Neural crest cell (in vitro differentiated cells): ENCODE measurements at regions not wholly inside any gene's neighbourhood (a gene's known extent, or its start where the extent isn't known, plus 50 kb on each side); places are given as distances from the start of the nearest gene placed in this dataset.

Experiments used
- DNase-seq: peaks from one replicate; pipeline ENCODE4 v3.0.0; 2021; ENCODE audit warnings: low read depth, mixed read lengths, low spot score
- H3K27ac Mint-ChIP-seq: one replicate; pipeline ENCODE4 v1.8.0; 2021; ENCODE audit warnings: mild to moderate bottlenecking, mixed read lengths; ENCODE audit not compliant: unreplicated experiment
- H3K27me3 Mint-ChIP-seq: 2 replicates; pipeline ENCODE4 v1.8.0; 2021; ENCODE audit warnings: low read depth, mild to moderate bottlenecking, mixed read lengths
- H3K36me3 Mint-ChIP-seq: 2 replicates; pipeline ENCODE4 v1.8.0; 2021; ENCODE audit warnings: low read depth, mild to moderate bottlenecking, mixed read lengths
- H3K4me1 Mint-ChIP-seq: 2 replicates; pipeline ENCODE4 v1.8.0; 2021; ENCODE audit warnings: mixed read lengths
- H3K4me3 Mint-ChIP-seq: one replicate; pipeline ENCODE4 v1.8.0; 2021; ENCODE audit warnings: mild to moderate bottlenecking, mixed read lengths
- H3K9me3 Mint-ChIP-seq: 2 replicates; pipeline ENCODE4 v1.8.0; 2021; ENCODE audit warnings: mixed read lengths
- TF ChIP-seq, protein P1 (sequence below): fragments of 200-600 bp; sonication (generic); conservative IDR thresholded peaks from 2 replicates; pipeline ENCODE4 v1.5.0; 2021; ENCODE audit warnings: antibody characterized with exemption, mild to moderate bottlenecking

DNA sequence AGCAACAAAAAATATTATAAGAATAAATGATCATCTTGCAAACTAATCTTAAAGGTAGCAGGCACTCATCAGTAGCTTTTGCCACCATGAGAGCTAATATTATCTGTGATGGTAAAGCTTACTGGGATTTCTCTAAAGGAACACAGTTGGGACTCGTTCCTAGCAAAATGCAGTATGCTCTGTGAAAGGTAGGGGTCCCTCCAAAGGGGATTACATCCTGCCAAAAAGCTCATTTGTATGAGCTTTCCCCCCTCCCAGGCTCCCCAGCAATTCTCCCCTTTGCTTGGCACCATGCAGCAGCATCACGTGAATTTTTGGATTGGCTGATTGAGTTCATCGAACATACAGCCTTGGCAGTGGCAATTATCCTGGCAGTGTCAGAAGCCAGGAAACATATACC is 361.0 kb upstream of the PLSCR5 start:
- TF ChIP-seq, protein P1, sequence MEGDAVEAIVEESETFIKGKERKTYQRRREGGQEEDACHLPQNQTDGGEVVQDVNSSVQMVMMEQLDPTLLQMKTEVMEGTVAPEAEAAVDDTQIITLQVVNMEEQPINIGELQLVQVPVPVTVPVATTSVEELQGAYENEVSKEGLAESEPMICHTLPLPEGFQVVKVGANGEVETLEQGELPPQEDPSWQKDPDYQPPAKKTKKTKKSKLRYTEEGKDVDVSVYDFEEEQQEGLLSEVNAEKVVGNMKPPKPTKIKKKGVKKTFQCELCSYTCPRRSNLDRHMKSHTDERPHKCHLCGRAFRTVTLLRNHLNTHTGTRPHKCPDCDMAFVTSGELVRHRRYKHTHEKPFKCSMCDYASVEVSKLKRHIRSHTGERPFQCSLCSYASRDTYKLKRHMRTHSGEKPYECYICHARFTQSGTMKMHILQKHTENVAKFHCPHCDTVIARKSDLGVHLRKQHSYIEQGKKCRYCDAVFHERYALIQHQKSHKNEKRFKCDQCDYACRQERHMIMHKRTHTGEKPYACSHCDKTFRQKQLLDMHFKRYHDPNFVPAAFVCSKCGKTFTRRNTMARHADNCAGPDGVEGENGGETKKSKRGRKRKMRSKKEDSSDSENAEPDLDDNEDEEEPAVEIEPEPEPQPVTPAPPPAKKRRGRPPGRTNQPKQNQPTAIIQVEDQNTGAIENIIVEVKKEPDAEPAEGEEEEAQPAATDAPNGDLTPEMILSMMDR, result no peak
- no peaks in the 10 kb centered on the region for H3K36me3 Mint-ChIP-seq

DNA sequence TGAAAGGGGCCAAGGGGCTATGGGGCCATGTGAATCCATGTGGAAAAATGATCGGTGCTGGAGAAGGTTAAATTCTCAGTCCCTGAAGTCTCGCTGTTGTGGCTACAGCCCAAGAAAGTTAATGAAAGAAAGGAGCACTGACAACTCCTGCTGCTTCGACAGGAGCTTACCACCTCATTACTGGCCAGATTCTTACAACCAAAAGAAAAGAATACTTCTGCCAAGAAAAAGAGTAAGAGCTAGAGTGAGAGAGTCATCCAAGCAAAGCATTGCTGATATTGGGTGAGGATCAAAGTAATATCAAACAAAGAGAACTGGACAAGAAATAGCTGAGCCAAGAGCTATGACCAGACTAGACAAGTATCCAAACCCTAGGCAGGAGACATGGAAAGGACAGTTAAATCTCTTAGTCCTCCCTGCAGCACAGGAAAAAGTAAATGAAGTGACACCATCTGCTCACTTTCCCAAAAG is 348.4 kb upstream of the PLSCR5 start:
- peaks cover 4% of the 10 kb centered on the region for H3K4me1 Mint-ChIP-seq
- no peak overlapping the region for H3K4me3 Mint-ChIP-seq
- DNase-seq, result no peak

More for the DNA sequence above, 361.0 kb upstream of the PLSCR5 start:
- H3K4me3 Mint-ChIP-seq, result no peak overlapping the region
- H3K4me1 Mint-ChIP-seq, result peaks cover 3% of the 10 kb centered on the region
- H3K9me3 Mint-ChIP-seq, result no peaks in the 10 kb centered on the region
- no peaks in the 10 kb centered on the region for H3K27me3 Mint-ChIP-seq
- H3K27ac Mint-ChIP-seq, result no peak overlapping the region
- DNase-seq, result no peak

DNA sequence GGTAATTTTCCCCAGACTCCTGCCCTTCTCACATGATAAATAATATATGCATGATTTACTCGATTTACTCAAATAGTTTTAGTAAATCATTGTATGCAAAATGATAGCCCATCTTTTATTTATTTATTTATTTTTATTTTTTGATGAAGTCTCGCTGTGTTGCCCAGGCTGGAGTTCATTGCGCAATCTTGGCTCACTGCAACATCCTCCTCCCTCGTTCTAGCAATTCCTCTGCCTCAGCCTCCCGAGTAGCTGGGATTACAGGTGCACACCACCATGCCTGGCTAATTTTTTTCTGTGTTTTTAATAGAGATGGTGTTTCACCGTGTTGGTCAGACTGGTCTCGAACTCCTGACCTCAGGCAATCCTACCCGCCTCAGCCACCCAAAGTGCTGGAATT is 343.8 kb upstream of the PLSCR5 start:
- no peaks in the 10 kb centered on the region for H3K36me3 Mint-ChIP-seq
- no peak for DNase-seq
- no peaks in the 10 kb centered on the region for H3K27me3 Mint-ChIP-seq
- H3K4me3 Mint-ChIP-seq, result no peak overlapping the region
- no peaks in the 10 kb centered on the region for H3K9me3 Mint-ChIP-seq
- no peak overlapping the region for H3K27ac Mint-ChIP-seq
- TF ChIP-seq, protein P1, result no peak
- H3K4me1 Mint-ChIP-seq, result peaks cover 4% of the 10 kb centered on the region

More for the DNA sequence above, 348.4 kb upstream of the PLSCR5 start:
- H3K36me3 Mint-ChIP-seq, result no peaks in the 10 kb centered on the region
- no peaks in the 10 kb centered on the region for H3K27me3 Mint-ChIP-seq
- no peak overlapping the region for H3K27ac Mint-ChIP-seq
- TF ChIP-seq, protein P1, result no peak
- no peaks in the 10 kb centered on the region for H3K9me3 Mint-ChIP-seq

DNA sequence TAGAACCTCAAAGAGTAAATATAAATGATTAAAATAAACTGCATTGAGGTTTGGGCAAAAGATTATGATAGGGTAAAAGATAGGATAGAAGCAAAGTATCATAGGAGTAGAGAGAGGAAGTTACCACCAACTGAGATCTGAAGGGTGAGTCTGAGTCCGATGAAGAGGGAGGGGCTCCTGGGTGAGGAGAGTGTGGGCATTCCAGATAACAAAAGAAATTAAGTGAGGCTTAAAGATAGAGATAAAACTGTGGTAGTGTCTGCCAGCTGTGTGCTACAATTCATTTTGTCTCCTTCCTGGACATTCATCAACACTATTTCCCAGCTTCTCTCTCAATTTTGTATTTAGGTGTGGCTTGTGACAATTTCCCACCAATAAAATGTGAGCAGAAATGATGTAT is 343.0 kb upstream of the PLSCR5 start:
- no peaks in the 10 kb centered on the region for H3K36me3 Mint-ChIP-seq
- no peaks in the 10 kb centered on the region for H3K27me3 Mint-ChIP-seq
- TF ChIP-seq, protein P1, result no peak
- no peak overlapping the region for H3K4me3 Mint-ChIP-seq
- H3K4me1 Mint-ChIP-seq, result peaks cover under 1% of the 10 kb centered on the region
- H3K9me3 Mint-ChIP-seq, result no peaks in the 10 kb centered on the region
- no peak overlapping the region for H3K27ac Mint-ChIP-seq
- DNase-seq, result no peak

DNA sequence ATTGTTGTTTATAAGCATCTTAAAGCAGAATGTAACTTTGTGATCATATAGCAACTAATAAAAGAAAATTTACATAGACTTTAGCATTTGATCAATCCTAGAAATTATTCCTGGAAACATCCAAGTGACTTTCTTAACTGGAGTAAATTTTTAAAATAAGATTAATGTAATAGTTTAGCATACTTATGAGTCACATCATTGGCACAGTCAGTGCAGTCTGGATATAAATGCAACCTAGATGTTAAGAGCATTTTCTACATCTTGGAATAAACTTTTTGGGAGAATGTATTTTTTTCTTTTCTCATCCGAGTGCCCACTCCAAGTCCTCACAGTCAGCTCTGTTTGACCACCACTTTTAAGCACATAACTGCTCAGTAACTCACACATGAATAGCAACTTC is 324.6 kb upstream of the PLSCR5 start:
- no peak for DNase-seq
- no peaks in the 10 kb centered on the region for H3K4me1 Mint-ChIP-seq
- H3K27me3 Mint-ChIP-seq, result no peaks in the 10 kb centered on the region
- H3K9me3 Mint-ChIP-seq, result no peaks in the 10 kb centered on the region
- TF ChIP-seq, protein P1, result no peak
- H3K27ac Mint-ChIP-seq, result no peak overlapping the region
- H3K36me3 Mint-ChIP-seq, result no peaks in the 10 kb centered on the region
- no peak overlapping the region for H3K4me3 Mint-ChIP-seq
